HFFc6 (cell line): ENCODE measurements at regions not wholly inside any gene's neighbourhood (a gene's known extent, or its start where the extent isn't known, plus 50 kb on each side); places are given as distances from the start of the nearest gene placed in this dataset.

ENCODE experiments used
- DNase-seq: peaks from one replicate; pipeline ENCODE4 v3.0.0-alpha.2; 2018
- H3K27ac Mint-ChIP-seq: 2 replicates; pipeline ENCODE4 v1.8.0; 2020; ENCODE audit warnings: mild to moderate bottlenecking, mixed read lengths
- H3K27me3 Mint-ChIP-seq: 2 replicates; pipeline ENCODE4 v1.8.0; 2021; ENCODE audit warnings: mild to moderate bottlenecking, moderate library complexity, mixed read lengths; ENCODE audit not compliant: insufficient read depth
- H3K36me3 Mint-ChIP-seq: 2 replicates; pipeline ENCODE4 v1.8.0; 2021; ENCODE audit warnings: low read depth, mixed read lengths
- H3K4me1 Mint-ChIP-seq: 2 replicates; pipeline ENCODE4 v1.8.0; 2020; ENCODE audit warnings: low read depth, mixed read lengths
- H3K4me3 Mint-ChIP-seq: 2 replicates; pipeline ENCODE4 v1.8.0; 2020; ENCODE audit warnings: mild to moderate bottlenecking, moderate library complexity, mixed read lengths
- H3K9me3 Mint-ChIP-seq: 2 replicates; pipeline ENCODE4 v1.8.0; 2020; ENCODE audit warnings: mild to moderate bottlenecking, mixed read lengths
- CTCF ChIP-seq: fragments of 200-600 bp; sonication (generic); IDR thresholded peaks from 2 replicates; pipeline ENCODE4 v1.5.0; 2021; ENCODE audit warnings: antibody characterized with exemption, mild to moderate bottlenecking

DNA sequence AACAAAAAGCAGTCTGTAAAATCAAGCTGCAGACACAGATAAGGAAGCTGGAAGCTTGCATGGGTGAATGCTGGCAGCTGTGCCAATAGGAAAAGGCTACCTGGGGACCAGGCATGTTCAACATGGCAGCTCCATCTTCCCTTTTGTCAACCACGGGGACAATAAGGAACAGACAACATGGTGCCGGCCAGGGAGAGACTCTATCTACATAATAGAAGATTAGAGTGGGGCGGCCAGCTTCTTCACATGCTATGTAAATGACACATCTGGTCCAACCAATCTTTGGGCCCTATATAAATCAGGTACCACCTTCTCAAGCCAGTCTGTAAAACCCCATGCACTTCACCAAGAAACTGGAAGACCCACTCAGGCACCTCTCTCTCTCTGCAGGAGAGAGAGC, 157.6 kb downstream of the SUDS3 start:
- Mint-ChIP-seq H3K4me1 (no peaks in the 10 kb centered on the region), H3K27me3 (peaks cover 2% of the 10 kb centered on the region), H3K36me3 (no peaks in the 10 kb centered on the region), H3K4me3 (no peak overlapping the region), H3K27ac (no peak overlapping the region), H3K9me3 (peaks cover 5% of the 10 kb centered on the region; the same call in 1 of the 2 replicates)
- DNase-seq = no peak
- no peak for TF ChIP-seq CTCF

GRCh38 chr12:118536306-118536906, 160.1 kb downstream of the SUDS3 start:
- H3K36me3 Mint-ChIP-seq = no peaks in the 10 kb centered on the region
- H3K4me3 Mint-ChIP-seq = no peak overlapping the region
- H3K4me1 Mint-ChIP-seq = no peaks in the 10 kb centered on the region
- no peaks in the 10 kb centered on the region; the same call in 1 of the 2 replicates for H3K9me3 Mint-ChIP-seq
- H3K27ac Mint-ChIP-seq = no peak overlapping the region
- no peak for TF ChIP-seq CTCF
- no peaks in the 10 kb centered on the region; the same call in none of the 2 replicates for H3K27me3 Mint-ChIP-seq
- no peak for DNase-seq

GRCh38 chr12:118537481-118537917, 161.1 kb downstream of the SUDS3 start:
- no peak for DNase-seq
- H3K27me3 Mint-ChIP-seq = no peaks in the 10 kb centered on the region; the same call in 1 of the 2 replicates
- no peak for TF ChIP-seq CTCF
- H3K27ac Mint-ChIP-seq = no peak overlapping the region
- no peak overlapping the region for H3K4me3 Mint-ChIP-seq
- H3K9me3 Mint-ChIP-seq = peaks cover 5% of the 10 kb centered on the region
- H3K4me1 Mint-ChIP-seq = no peaks in the 10 kb centered on the region; the same call in 1 of the 2 replicates
- peaks cover 5% of the 10 kb centered on the region; the same call in 1 of the 2 replicates for H3K36me3 Mint-ChIP-seq

DNA sequence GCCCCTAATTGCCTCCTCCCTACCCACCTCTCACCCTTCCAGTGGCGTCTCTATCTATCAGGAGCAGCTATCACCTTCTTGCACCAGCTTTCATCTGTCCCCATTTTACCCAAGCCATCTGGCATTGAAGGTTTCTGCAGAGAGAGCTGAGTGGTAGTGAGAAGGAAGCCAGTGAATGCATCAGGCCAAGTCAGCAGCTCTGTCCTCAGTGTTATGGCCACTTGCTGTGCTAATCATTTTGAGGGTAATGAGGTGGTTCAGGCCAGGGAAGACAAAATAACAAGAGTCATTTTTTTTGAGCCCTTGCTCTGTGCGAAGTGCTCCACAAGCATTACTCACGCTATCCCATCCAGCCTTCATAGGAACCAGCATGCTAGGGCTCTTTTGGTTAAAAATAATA, 164.7 kb downstream of the SUDS3 start:
- no peak overlapping the region for H3K27ac Mint-ChIP-seq
- H3K4me3 Mint-ChIP-seq = no peak overlapping the region
- peaks cover 9% of the 10 kb centered on the region for H3K9me3 Mint-ChIP-seq
- H3K36me3 Mint-ChIP-seq = peaks cover 9% of the 10 kb centered on the region; the same call in 1 of the 2 replicates
- TF ChIP-seq CTCF = no peak
- DNase-seq = no peak
- H3K27me3 Mint-ChIP-seq = no peaks in the 10 kb centered on the region
- peaks cover 12% of the 10 kb centered on the region for H3K4me1 Mint-ChIP-seq

- Mint-ChIP-seq H3K27me3 (no peaks in the 10 kb centered on the region), H3K4me1 (peaks cover 12% of the 10 kb centered on the region), H3K4me3 (no peak overlapping the region), H3K9me3 (peaks cover 9% of the 10 kb centered on the region), H3K36me3 (peaks cover 9% of the 10 kb centered on the region; the same call in 1 of the 2 replicates), H3K27ac (no peak overlapping the region)
- no peak for DNase-seq
- no peak for TF ChIP-seq CTCF
Observed at GRCh38 chr12:118541934-118542333, 165.6 kb downstream of the SUDS3 start.
